Neural progenitor cell (in vitro differentiated cells): ENCODE measurements at regions not wholly inside any gene's neighbourhood (a gene's known extent, or its start where the extent isn't known, plus 50 kb on each side); places are given as distances from the start of the nearest gene placed in this dataset.

ENCODE experiments used
- CTCF ChIP-seq: fragments of 200-600 bp; sonication (generic); IDR thresholded peaks from 2 replicates; pipeline ENCODE4 v1.5.1; 2017; ENCODE audit warnings: antibody characterized with exemption, mild to moderate bottlenecking
- EZH2 ChIP-seq: fragments of 200-600 bp; sonication (generic); IDR thresholded peaks from 2 replicates; pipeline ENCODE4 v1.6.1; 2017; ENCODE audit warnings: antibody characterized with exemption, mild to moderate bottlenecking, moderate library complexity

- TF ChIP-seq CTCF, result no peak
- no peak for TF ChIP-seq EZH2
These were observed 254.3 kb upstream of the TNRC6C start for GRCh38 chr17:77704048-77704815.
